DND-41 (cell line): ENCODE measurements at regions not wholly inside any gene's neighbourhood (a gene's known extent, or its start where the extent isn't known, plus 50 kb on each side); places are given as distances from the start of the nearest gene placed in this dataset.

Experiments used
- EZH2 ChIP-seq: IDR thresholded peaks from 3 replicates; pipeline ENCODE4 v1.6.1; 2012; ENCODE audit warnings: borderline replicate concordance, low read depth, mild to moderate bottlenecking, moderate library complexity, low read length, inconsistent platforms; ENCODE audit not compliant: severe bottlenecking
- TF ChIP-seq, protein P1 (sequence below): IDR thresholded peaks from 2 replicates; pipeline ENCODE4 v1.5.1; 2012; ENCODE audit warnings: borderline replicate concordance, low read length, moderate library complexity, mild to moderate bottlenecking; ENCODE audit not compliant: poor library complexity, severe bottlenecking; ENCODE audit errors: extremely low read depth

DNA sequence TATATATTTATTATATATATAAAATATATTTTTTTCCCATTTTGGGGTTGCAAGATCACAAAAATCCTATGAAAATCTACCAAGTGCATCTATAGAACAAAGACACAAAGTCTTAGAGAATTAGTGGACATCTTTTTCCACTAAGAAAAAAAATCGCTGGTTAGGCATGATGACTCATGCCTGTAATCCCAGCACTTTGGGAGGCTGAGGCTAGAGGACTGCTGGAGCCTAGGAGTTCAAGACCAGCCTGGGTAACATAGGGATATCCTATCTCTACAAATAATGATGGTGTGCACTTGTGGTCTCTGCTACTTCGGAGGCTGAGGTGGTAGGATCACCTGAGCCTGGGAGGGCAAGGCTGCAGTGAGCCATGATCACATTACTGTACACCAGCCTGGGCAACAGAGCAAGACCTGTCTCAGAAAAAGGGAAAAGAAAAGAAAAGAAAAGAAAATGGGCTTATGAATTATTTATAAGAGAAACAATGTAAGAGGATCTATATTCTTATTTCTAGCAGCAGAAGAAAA, 185.1 kb upstream of the PSMD7 start:
- TF ChIP-seq, protein P1, sequence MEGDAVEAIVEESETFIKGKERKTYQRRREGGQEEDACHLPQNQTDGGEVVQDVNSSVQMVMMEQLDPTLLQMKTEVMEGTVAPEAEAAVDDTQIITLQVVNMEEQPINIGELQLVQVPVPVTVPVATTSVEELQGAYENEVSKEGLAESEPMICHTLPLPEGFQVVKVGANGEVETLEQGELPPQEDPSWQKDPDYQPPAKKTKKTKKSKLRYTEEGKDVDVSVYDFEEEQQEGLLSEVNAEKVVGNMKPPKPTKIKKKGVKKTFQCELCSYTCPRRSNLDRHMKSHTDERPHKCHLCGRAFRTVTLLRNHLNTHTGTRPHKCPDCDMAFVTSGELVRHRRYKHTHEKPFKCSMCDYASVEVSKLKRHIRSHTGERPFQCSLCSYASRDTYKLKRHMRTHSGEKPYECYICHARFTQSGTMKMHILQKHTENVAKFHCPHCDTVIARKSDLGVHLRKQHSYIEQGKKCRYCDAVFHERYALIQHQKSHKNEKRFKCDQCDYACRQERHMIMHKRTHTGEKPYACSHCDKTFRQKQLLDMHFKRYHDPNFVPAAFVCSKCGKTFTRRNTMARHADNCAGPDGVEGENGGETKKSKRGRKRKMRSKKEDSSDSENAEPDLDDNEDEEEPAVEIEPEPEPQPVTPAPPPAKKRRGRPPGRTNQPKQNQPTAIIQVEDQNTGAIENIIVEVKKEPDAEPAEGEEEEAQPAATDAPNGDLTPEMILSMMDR = no peak
- TF ChIP-seq EZH2 = no peak
